ENCODE measurements at regions not wholly inside any gene's neighbourhood (a gene's known extent, or its start where the extent isn't known, plus 50 kb on each side); places are given as distances from the start of the nearest gene placed in this dataset.
"Not testable (repeated sequence)": the region's sequence is repeated elsewhere in the genome, so short reads cannot be mapped to it uniquely, and the experiment has no call there.

DNA sequence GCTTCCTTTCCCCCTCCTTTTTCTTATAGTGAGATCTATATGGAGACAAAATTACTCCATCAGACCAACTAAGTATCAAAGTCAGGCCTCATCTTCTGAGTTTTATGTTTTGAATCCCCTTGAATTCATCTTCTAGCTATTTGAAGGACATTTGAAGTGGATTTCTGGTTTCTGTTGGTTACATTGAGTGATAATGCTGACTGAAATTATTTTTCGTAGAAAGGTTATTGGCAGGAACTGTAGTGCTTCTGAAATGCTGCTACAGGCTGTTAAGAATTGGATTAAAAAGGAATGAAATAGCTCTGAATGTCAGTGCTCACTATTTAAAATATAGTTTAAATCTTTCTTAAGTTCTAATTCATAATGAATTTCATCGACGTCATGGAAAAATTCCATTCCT, 361.0 kb upstream of the TMEFF2 start:
- H3K27ac ChIP-seq: no peak overlapping the region
- intact Hi-C loops (cut with DNase I; ENCODE audit: low total_unique reads): no loop called here
- no peaks in the 10 kb centered on the region for H3K9me3 ChIP-seq
- no peak overlapping the region for H3K4me3 ChIP-seq
- no peaks in the 10 kb centered on the region for H3K27me3 ChIP-seq
- TF ChIP-seq, protein P1, sequence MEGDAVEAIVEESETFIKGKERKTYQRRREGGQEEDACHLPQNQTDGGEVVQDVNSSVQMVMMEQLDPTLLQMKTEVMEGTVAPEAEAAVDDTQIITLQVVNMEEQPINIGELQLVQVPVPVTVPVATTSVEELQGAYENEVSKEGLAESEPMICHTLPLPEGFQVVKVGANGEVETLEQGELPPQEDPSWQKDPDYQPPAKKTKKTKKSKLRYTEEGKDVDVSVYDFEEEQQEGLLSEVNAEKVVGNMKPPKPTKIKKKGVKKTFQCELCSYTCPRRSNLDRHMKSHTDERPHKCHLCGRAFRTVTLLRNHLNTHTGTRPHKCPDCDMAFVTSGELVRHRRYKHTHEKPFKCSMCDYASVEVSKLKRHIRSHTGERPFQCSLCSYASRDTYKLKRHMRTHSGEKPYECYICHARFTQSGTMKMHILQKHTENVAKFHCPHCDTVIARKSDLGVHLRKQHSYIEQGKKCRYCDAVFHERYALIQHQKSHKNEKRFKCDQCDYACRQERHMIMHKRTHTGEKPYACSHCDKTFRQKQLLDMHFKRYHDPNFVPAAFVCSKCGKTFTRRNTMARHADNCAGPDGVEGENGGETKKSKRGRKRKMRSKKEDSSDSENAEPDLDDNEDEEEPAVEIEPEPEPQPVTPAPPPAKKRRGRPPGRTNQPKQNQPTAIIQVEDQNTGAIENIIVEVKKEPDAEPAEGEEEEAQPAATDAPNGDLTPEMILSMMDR (IDR thresholded peaks at IDR 0.05): no peak
- DNase-seq: no peak
- no peaks in the 10 kb centered on the region for H3K4me1 ChIP-seq
- no peaks in the 10 kb centered on the region for H3K36me3 ChIP-seq

DNA sequence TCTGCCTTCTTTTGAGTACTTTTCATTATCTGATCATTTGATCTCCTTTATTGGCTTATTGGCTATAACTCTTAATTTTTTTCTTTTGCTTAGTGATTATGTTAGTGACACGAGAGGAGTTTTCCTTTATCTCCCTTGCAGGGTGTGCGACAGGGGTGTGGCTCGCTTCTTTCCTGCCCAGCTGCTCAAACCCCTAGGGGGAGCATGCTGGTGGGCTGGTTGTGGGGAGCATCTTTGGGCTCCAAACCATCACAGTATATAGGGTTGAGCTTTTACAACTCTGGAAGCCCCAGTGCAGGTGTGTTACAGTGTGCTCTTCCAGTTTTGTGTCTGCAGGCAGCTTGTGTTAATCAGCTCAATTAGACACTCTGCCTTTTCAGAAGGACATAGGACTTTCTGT, 357.0 kb upstream of the TMEFF2 start:
- intact Hi-C loops (cut with DNase I; ENCODE audit: low total_unique reads): no loop called here
- H3K4me3 ChIP-seq: no peak overlapping the region
- TF ChIP-seq, protein P1 (IDR thresholded peaks at IDR 0.05): no peak

DNA sequence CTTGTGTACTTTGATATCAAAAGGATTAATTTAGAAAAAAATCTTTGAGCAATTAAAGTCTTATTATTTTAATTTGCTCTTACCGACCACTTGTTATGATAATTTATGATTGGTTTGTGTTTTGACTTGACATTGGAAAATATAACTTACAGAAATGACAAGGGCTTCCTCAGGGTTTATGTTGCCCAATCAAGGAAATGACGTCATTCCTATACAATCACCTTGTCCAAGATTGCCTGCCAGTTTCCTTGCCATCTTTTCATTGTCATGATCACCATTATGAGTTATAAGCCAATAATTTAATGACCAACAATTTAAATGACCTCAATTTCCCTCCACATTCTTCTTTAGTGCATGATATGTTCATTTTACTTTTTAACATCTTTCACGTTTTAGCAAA, 351.8 kb upstream of the TMEFF2 start:
- Histone ChIP-seq H3K27me3 (no peaks in the 10 kb centered on the region), H3K36me3 (no peaks in the 10 kb centered on the region), H3K4me3 (no peak overlapping the region), H3K27ac (no peak overlapping the region), H3K4me1 (no peaks in the 10 kb centered on the region), H3K9me3 (no peaks in the 10 kb centered on the region)
- intact Hi-C loops (cut with DNase I; ENCODE audit: low total_unique reads): no loop called here
- TF ChIP-seq, protein P1 (IDR thresholded peaks at IDR 0.05): no peak
- DNase-seq: no peak

More for the DNA sequence above, 357.0 kb upstream of the TMEFF2 start:
- Histone ChIP-seq H3K27me3 (no peaks in the 10 kb centered on the region), H3K36me3 (no peaks in the 10 kb centered on the region), H3K9me3 (no peaks in the 10 kb centered on the region), H3K4me1 (no peaks in the 10 kb centered on the region), H3K27ac (no peak overlapping the region)
- DNase-seq: no peak

GRCh38 chr2:192544371-192544955, 349.7 kb upstream of the TMEFF2 start:
- intact Hi-C loops (cut with DNase I; ENCODE audit: low total_unique reads): no loop called here
- DNase-seq: no peak
- no peak overlapping the region for H3K4me3 ChIP-seq

GRCh38 chr2:192542148-192543066, 347.7 kb upstream of the TMEFF2 start:
- H3K27ac ChIP-seq; H3K4me1 ChIP-seq; H3K4me3 ChIP-seq; intact Hi-C loops (cut with DNase I; ENCODE audit: low total_unique reads); H3K36me3 ChIP-seq; DNase-seq; H3K27me3 ChIP-seq; H3K9me3 ChIP-seq: not testable (repeated sequence)

More at GRCh38 chr2:192544371-192544955, 349.7 kb upstream of the TMEFF2 start:
- H3K27ac ChIP-seq: no peak overlapping the region
- H3K36me3 ChIP-seq: no peaks in the 10 kb centered on the region
- TF ChIP-seq, protein P1 (IDR thresholded peaks at IDR 0.05): no peak
- no peaks in the 10 kb centered on the region for H3K9me3 ChIP-seq
- no peaks in the 10 kb centered on the region for H3K27me3 ChIP-seq
- no peaks in the 10 kb centered on the region for H3K4me1 ChIP-seq

DNA sequence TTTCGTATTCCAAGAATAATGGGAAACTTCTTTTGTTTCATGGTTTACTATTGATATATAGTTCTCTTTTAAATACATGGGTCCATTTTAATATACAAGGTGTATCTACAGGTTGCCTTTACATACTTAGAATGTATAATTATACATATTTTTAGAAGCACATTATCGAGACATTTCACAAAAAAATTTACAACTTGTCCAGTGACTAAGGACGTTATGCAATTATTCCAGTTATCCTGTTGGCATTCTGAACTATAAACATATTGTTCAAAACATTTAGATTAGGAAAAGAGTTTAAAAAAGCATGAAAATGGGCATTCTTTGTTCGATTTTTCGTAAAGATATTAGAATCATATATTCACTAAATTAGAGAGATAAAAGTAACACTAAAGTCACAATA, 344.6 kb upstream of the TMEFF2 start:
- Histone ChIP-seq H3K9me3 (no peaks in the 10 kb centered on the region), H3K27ac (no peak overlapping the region), H3K27me3 (no peaks in the 10 kb centered on the region), H3K4me1 (no peaks in the 10 kb centered on the region), H3K36me3 (no peaks in the 10 kb centered on the region), H3K4me3 (no peak overlapping the region)
- TF ChIP-seq, protein P1 (IDR thresholded peaks at IDR 0.05): no peak
- intact Hi-C loops (cut with DNase I; ENCODE audit: low total_unique reads): no loop called here
- DNase-seq: no peak

All from tibial artery (tissue), 4 donors.